Cardiac fibroblast (primary cell): ENCODE measurements at regions not wholly inside any gene's neighbourhood (a gene's known extent, or its start where the extent isn't known, plus 50 kb on each side); places are given as distances from the start of the nearest gene placed in this dataset.

Experiments
- DNase-seq, 2 donors: peaks; one replicate each; pipeline versions ENCODE4 v3.0.0 to v3.0.0-alpha.2; 2010; ENCODE audit warnings: low read depth in 2 of 2
- H3K4me3 ChIP-seq, 2 donors: replicated peaks in 1 of 2; 1 replicate in 1 of 2; 2 replicates in 1 of 2; pipeline ENCODE4 v1.5.1; 2011; ENCODE audit warnings: low read depth in 2 of 2, low read length in 2 of 2, mild to moderate bottlenecking in 2 of 2, moderate library complexity in 1 of 2
- TF ChIP-seq, protein P1 (sequence below): IDR thresholded peaks from one replicate; pipeline ENCODE4 v1.5.1; 2011; ENCODE audit warnings: low read depth, mild to moderate bottlenecking, low read length, inconsistent platforms

DNA sequence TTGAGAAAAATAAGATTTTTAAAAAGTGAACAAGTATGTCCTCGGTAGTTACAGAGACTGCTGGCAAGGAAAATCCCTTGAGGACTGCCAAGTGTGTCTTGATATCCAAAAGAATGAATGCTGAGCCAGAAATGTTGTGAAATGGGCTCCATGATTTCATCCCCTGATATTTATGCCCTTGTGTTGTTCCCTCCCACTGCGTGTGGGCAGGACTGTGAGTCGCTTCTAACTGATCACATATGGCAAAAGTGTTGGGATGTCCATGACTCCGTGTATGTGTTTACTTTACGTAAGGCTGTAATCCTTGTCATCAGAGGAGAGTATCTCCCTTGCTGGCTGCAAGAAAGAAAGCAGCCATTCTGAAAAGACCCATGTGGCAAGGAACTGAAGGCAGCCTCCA lies 285.1 kb downstream of the SS18 start:
- DNase-seq, result peak; percentile 51 to 67
- TF ChIP-seq, protein P1, sequence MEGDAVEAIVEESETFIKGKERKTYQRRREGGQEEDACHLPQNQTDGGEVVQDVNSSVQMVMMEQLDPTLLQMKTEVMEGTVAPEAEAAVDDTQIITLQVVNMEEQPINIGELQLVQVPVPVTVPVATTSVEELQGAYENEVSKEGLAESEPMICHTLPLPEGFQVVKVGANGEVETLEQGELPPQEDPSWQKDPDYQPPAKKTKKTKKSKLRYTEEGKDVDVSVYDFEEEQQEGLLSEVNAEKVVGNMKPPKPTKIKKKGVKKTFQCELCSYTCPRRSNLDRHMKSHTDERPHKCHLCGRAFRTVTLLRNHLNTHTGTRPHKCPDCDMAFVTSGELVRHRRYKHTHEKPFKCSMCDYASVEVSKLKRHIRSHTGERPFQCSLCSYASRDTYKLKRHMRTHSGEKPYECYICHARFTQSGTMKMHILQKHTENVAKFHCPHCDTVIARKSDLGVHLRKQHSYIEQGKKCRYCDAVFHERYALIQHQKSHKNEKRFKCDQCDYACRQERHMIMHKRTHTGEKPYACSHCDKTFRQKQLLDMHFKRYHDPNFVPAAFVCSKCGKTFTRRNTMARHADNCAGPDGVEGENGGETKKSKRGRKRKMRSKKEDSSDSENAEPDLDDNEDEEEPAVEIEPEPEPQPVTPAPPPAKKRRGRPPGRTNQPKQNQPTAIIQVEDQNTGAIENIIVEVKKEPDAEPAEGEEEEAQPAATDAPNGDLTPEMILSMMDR, result no peak
- no peak overlapping the region for H3K4me3 ChIP-seq

DNA sequence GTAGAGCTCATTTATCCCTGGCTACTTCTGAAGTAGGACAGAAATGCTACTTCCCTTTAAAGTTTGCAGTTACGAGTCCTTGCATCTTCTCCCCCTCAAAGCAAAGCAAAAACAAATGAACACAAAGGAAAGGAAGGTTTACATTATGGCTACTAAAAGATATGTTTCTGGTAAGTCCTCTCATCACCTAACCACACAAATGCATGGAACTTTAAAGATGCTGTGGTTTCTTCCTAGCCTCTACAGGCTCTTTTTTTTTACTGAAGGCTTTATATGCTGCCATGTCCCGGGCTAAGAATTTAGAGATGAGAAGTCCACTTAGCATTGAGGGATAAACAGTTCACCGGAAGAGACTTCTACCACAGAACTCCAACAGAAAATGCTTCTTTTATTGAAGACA lies 291.2 kb downstream of the SS18 start:
- TF ChIP-seq, protein P1, result no peak
- DNase-seq, result no peak
- H3K4me3 ChIP-seq, result no peak overlapping the region

DNA sequence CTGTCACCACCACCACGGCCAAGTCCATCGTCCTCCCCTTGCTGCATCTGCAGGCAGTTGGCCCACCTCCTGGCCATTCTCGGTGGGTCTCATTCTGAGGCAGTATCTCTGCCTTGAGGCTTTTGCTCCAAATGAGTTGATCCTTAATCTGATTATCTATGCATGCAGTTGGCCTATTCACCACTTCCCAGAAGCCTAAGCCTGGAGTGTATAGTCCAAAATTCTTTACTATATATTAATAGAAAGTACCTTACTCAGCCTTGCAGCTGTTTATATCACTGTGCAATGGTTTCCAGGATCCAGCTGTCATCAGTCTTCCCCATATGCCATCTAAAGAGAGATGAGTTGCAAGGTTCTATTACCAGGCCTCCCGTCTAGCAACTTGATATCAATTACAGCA lies 292.4 kb downstream of the SS18 start:
- H3K4me3 ChIP-seq, result no peak overlapping the region
- TF ChIP-seq, protein P1, result no peak
- no peak for DNase-seq

DNA sequence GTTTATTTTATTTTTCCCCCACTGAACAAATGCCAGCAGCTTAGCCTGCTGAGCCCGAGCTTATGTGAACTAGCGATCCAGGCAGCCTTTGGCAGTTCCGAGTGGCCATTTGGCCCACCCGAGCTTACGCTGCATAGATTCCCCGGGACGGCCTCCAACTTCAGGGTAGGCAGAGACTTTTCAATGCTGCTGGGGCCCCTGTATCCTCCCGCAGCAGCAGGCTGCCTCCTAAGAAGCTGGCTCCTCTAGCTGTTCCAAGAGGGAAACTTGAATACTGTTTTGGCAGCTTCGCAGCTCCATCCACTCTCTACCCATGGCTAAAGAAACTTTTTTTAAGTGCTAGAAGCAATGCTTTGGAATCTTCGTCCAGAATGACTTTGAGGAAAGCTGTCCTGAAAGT lies 295.2 kb downstream of the SS18 start:
- no peak for DNase-seq
- no peak overlapping the region for H3K4me3 ChIP-seq
- TF ChIP-seq, protein P1, result no peak

DNA sequence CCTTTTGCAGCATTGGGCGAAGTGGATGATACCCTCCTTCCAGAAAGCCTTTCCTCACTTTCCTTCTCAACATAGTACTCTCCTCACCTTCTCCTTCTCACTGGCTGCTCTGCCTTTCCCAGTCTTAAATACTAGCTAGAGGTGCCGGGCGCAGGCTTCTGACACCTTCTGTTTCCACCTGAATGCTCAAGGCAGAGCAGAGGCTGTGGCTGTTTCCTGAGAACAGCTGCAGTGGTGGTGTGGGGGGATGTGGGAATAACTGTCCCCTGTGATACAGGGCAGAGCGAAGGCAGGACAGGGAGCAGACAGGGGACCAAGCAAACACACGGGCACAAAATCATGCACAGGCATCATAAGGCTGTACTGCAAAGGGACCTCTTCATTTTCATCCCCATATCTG lies 303.1 kb downstream of the SS18 start:
- DNase-seq, result no peak
- H3K4me3 ChIP-seq, result no peak overlapping the region
- TF ChIP-seq, protein P1, result no peak

DNA sequence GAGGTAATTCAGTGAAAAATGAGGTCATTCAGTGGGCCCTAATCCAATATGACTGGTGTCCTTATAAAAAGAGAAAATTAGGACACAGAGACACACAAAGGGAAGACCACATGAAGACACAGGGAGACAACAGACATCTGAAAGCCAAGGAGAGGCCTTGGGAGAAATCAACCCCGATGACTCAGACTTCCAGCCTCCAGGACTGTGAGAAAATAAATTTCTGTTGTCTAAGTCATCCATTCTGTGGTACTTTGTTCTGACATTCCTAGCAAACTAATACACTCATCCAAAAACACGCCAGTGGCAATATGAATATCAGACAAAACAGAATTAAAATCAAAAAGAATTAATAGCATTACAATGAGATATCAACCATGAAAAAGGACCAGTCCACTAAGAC lies 303.7 kb downstream of the SS18 start:
- TF ChIP-seq, protein P1, result no peak
- no peak overlapping the region for H3K4me3 ChIP-seq
- DNase-seq, result peak; percentile 46 to 82

DNA sequence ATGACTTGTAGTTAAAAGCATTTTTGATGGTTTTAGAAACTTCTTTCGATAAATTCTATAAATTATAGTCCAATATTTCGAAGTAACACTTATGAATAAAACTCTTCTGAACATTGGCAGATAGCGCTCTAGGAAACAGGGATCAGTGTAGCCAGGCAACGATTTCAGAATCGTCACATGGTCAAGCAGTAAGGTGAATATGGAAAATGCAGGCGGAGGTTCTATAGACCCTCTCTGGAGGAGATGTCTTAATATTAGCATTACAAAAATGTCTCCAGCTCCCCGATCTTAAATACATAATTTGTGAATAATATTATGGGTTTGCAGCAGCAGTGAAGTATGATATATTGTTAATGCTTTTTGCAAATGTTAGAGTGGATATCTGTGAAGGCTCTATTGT lies 310.3 kb downstream of the SS18 start:
- DNase-seq, result no peak
- TF ChIP-seq, protein P1, result no peak
- no peak overlapping the region for H3K4me3 ChIP-seq
